Common myeloid progenitor, CD34-positive (primary cell): ENCODE measurements at regions not wholly inside any gene's neighbourhood (a gene's known extent, or its start where the extent isn't known, plus 50 kb on each side); places are given as distances from the start of the nearest gene placed in this dataset.

Source experiments
- CTCF ChIA-PET: fragments of 350-600 bp; sonication (Branson Sonifier 250); formaldehyde crosslinking; loops from one replicate; lab custom pipeline; 2021; ENCODE audit warnings: antibody characterized with exemption; lab: Charles Lee
- POLR2A ChIA-PET: fragments of 350-600 bp; sonication (Branson Sonifier 250); formaldehyde crosslinking; loops from one replicate; lab custom pipeline; 2021; ENCODE audit warnings: antibody characterized with exemption; lab: Charles Lee
- DNase-seq, 3 donors: peaks; one replicate each; pipeline versions ENCODE4 v3.0.0 to v3.0.0-alpha.2; 2013
- H3K27ac ChIP-seq, 2 experiments: 1 replicate in 1 of 2; 2 replicates in 1 of 2; pipeline ENCODE4 v1.7.0; 2013; ENCODE audit warnings: inconsistent platforms in 2 of 2, low read length in 2 of 2, mild to moderate bottlenecking in 2 of 2, low read depth in 1 of 2, moderate library complexity in 1 of 2; ENCODE audit not compliant: severe bottlenecking in 2 of 2, insufficient read depth in 1 of 2, poor library complexity in 1 of 2
- H3K27me3 ChIP-seq, 5 experiments: replicated peaks in 2 of 5; 1 replicate in 3 of 5; 2 replicates in 2 of 5; pipeline versions ENCODE4 v1.6.1 to v1.7.0; 2013; ENCODE audit warnings: low read length in 4 of 5, mild to moderate bottlenecking in 2 of 5, moderate library complexity in 2 of 5, inconsistent platforms in 1 of 5; ENCODE audit not compliant: insufficient read depth in 5 of 5, control insufficient read depth in 4 of 5
- H3K36me3 ChIP-seq, 4 experiments: 1 replicate in 2 of 4; 2 replicates in 2 of 4; pipeline versions ENCODE4 v1.6.1 to v1.7.0; 2013; ENCODE audit warnings: low read length in 3 of 4, control low read depth in 1 of 4, mild to moderate bottlenecking in 1 of 4; ENCODE audit not compliant: control insufficient read depth in 4 of 4, insufficient read depth in 4 of 4
- H3K4me1 ChIP-seq, 4 experiments: 1 replicate in 3 of 4; 2 replicates in 1 of 4; pipeline versions ENCODE4 v1.6.1 to v1.7.1; 2013; ENCODE audit warnings: low read length in 3 of 4, mild to moderate bottlenecking in 3 of 4, control low read depth in 1 of 4, inconsistent platforms in 1 of 4, moderate library complexity in 1 of 4; ENCODE audit not compliant: control insufficient read depth in 4 of 4, insufficient read depth in 4 of 4; ENCODE audit errors: control extremely low read depth in 1 of 4
- H3K4me3 ChIP-seq, 7 experiments: 1 replicate in 4 of 7; 2 replicates in 3 of 7; pipeline versions ENCODE4 v1.5.1 to v1.7.0; 2013; ENCODE audit warnings: mild to moderate bottlenecking in 7 of 7, low read length in 6 of 7, moderate library complexity in 6 of 7, inconsistent platforms in 2 of 7, low read depth in 2 of 7, control low read depth in 1 of 7; ENCODE audit not compliant: insufficient read depth in 4 of 7, control insufficient read depth in 1 of 7; ENCODE audit errors: extremely low read depth in 1 of 7
- H3K9me3 ChIP-seq, 5 experiments: 1 replicate in 4 of 5; 2 replicates in 1 of 5; pipeline versions ENCODE4 v1.6.1 to v1.7.1; 2013; ENCODE audit warnings: low read length in 4 of 5, mild to moderate bottlenecking in 2 of 5, inconsistent platforms in 1 of 5, low read depth in 1 of 5, moderate library complexity in 1 of 5; ENCODE audit not compliant: control insufficient read depth in 4 of 5, insufficient read depth in 2 of 5; ENCODE audit errors: control extremely low read depth in 1 of 5
- WGBS: methylation state at CpG from one replicate; pipeline ENCODE4 v1.1.5; 2013; ENCODE audit not compliant: insufficient coverage; 5-methylcytosine and 5-hydroxymethylcytosine counted together

DNA sequence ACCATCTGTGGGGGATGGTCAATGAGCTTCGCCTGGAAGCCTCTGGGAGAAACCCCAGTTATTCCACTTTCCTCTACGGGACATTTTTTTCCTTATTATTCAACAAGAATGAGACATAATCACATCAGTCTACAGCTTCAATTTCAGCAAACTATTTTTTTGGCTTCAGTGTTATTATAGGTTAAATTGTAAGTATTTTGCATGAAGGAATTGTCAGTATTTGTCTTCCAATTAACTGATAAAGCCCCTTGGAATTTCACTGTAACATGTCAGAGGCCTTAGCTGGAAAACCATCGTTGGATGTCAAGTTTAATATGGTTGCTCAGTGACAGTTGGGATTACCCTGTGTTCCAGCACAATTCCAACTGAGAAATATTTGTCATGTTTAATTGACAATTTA, 480.9 kb upstream of the CHST9 start:
- POLR2A ChIA-PET = no interaction called here
- Histone ChIP-seq H3K4me3 (no peak overlapping the region), H3K9me3 (no peaks in the 10 kb centered on the region), H3K27me3 (no peaks in the 10 kb centered on the region), H3K4me1 (no peaks in the 10 kb centered on the region), H3K36me3 (no peaks in the 10 kb centered on the region), H3K27ac (no peak overlapping the region)
- DNase-seq = no peak
- WGBS = 100% methylated on average over 1 of the region's 3 CpGs
- CTCF ChIA-PET = no interaction called here

DNA sequence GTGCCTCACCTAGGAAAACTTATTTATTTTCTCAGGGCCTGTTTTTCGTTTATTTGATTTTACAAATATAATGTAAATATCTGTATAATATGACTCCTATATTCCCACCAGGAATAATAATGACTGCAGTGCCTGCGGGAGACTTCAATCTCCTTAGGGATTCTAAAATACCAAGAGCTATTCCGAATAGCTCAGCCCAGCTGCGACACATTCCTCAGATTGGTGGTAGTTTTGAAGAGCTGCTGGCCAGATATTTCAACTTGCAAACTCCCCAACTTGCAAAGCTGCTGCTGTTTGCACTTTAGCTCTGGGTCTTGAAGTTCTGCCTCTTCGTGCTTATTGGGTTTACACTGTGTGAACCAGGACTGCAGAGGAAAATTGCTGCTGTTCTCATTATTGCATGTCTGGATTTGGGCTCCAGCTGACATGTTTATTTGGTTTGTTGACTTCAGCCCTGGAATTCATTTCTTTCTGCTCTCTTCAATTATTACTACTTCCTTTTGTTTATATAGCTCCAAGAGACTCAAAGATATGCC, 480.2 kb upstream of the CHST9 start:
- Histone ChIP-seq H3K4me3 (no peak overlapping the region), H3K27me3 (no peaks in the 10 kb centered on the region), H3K27ac (no peak overlapping the region), H3K9me3 (no peaks in the 10 kb centered on the region), H3K36me3 (no peaks in the 10 kb centered on the region), H3K4me1 (no peaks in the 10 kb centered on the region)
- CTCF ChIA-PET = no interaction called here
- no peak for DNase-seq
- POLR2A ChIA-PET = no interaction called here
- 80% methylated on average over 1 of the region's 5 CpGs for WGBS

DNA sequence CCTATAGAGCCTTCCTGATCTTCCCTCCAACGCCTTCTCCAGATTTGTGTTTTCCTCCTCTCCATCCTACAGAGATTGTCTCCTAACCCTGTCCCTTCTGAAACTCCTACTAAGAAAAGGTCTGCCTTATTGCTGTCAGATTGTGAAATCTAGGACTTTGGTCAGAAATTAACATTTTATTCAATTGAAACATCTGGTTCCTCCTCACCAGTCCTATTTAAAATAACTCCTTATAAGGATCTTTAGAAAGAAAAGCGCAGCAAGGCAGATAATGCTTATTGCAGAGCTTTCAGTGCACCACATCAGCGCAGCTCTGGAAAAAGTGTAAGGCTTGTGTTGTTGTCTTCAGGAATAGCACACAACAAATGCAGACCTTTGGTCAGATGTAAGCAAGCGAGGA, 477.8 kb upstream of the CHST9 start:
- CTCF ChIA-PET = interaction anchor here (1.1 kb wide), 2 partner anchors 12 to 22 kb away, joined by 3 read pairs; no protein-coding TSS in a partner anchor
- Histone ChIP-seq H3K36me3 (no peaks in the 10 kb centered on the region), H3K27ac (no peak overlapping the region), H3K4me1 (no peaks in the 10 kb centered on the region), H3K4me3 (no peak overlapping the region), H3K9me3 (no peaks in the 10 kb centered on the region), H3K27me3 (no peaks in the 10 kb centered on the region)
- 93% methylated on average over 3 of the region's 4 CpGs for WGBS
- DNase-seq = no peak
- POLR2A ChIA-PET = no interaction called here

DNA sequence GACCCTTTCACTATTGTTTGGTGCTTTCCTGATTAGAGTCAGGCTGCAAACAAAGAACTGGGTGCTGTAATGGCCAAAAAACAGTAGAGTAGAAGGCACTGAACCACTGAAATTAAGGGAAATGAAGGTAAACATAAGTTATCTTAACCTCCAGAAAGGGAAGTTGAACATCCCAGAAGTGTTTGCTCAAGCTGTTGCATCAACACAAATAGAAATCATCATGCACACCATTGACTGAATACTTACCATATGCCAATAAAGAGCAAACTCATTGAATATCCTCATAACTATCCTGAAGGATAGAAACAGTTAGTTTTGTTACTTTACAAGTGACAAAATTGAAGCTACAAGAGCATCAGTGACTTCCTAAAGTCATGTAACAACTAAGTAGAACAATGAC, 477.4 kb upstream of the CHST9 start:
- DNase-seq = no peak
- Histone ChIP-seq H3K27ac (no peak overlapping the region), H3K9me3 (no peaks in the 10 kb centered on the region), H3K4me3 (no peak overlapping the region), H3K4me1 (no peaks in the 10 kb centered on the region), H3K27me3 (no peaks in the 10 kb centered on the region), H3K36me3 (no peaks in the 10 kb centered on the region)
- ChIA-PET CTCF (interaction anchor here (1.1 kb wide), 2 partner anchors 11 to 22 kb away, joined by 3 read pairs; no protein-coding TSS in a partner anchor), POLR2A (no interaction called here)

DNA sequence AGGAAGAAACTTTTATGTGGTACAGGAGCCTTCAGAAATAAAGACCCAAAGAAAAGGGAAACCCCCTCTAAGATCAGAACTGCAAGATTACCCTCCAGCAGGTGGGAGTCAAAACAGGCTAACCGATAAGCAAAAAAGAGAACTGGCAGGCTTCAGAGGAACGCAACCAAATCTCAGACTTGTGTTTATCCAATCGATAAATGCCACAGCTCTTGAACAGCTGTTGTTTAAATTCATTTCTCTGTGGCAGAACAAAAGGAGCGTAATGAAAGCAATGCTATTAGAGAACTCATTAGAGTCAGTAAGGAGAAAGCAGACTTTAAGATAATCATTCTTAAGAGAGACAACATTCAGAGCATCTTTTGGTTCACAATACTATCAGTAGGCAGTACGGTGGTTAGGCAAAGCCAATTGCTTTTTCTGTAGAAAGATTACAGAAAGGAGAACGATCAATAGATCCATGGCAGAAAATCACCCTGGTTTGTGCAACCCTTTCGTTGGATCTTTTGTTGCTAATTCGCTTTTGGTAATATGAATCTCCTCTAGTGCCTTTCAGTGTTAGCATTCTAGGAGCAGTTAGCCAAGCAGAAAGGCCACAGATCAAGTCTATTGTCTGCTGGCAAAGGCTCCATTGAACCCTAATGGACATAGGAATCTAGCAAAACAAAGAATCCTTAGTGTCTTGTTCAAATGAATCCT, 476.4 kb upstream of the CHST9 start:
- ChIA-PET POLR2A (no interaction called here), CTCF (interaction anchor here (1.1 kb wide), 1 partner anchor 23 kb away, joined by 3 read pairs; no protein-coding TSS in a partner anchor)
- Histone ChIP-seq H3K9me3 (no peaks in the 10 kb centered on the region), H3K27me3 (no peaks in the 10 kb centered on the region), H3K36me3 (no peaks in the 10 kb centered on the region), H3K4me3 (no peak overlapping the region), H3K27ac (no peak overlapping the region), H3K4me1 (no peaks in the 10 kb centered on the region)
- no peak for DNase-seq
- 93% methylated on average over 7 of the region's 8 CpGs for WGBS

DNA sequence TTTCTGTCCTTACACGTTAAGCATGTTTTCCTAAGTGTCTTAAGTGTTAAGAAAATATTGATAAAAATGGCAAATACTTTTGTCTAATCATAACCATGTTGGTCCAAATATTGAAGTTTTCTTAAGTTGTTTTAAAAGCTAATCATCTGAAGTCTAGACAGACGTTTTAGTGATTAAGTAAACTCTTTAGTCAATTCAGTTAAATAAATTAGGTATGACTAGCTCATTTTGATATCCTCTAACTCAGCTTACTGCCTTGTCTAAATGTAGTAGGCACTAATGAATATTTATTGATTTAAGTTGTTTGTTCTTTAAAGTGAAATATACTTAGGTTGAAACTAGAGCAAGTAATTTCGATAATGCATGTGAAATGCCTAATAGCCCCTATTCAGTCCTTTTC, 471.8 kb upstream of the CHST9 start:
- H3K27ac ChIP-seq = no peak overlapping the region
- H3K36me3 ChIP-seq = no peaks in the 10 kb centered on the region
- ChIA-PET CTCF (no interaction called here), POLR2A (no interaction called here)
- H3K27me3 ChIP-seq = no peaks in the 10 kb centered on the region
- no peak overlapping the region for H3K4me3 ChIP-seq
- no peak for DNase-seq
- no CpG with 5 or more reads among the region's 3 CpGs for WGBS
- H3K9me3 ChIP-seq = no peaks in the 10 kb centered on the region
- H3K4me1 ChIP-seq = no peaks in the 10 kb centered on the region

DNA sequence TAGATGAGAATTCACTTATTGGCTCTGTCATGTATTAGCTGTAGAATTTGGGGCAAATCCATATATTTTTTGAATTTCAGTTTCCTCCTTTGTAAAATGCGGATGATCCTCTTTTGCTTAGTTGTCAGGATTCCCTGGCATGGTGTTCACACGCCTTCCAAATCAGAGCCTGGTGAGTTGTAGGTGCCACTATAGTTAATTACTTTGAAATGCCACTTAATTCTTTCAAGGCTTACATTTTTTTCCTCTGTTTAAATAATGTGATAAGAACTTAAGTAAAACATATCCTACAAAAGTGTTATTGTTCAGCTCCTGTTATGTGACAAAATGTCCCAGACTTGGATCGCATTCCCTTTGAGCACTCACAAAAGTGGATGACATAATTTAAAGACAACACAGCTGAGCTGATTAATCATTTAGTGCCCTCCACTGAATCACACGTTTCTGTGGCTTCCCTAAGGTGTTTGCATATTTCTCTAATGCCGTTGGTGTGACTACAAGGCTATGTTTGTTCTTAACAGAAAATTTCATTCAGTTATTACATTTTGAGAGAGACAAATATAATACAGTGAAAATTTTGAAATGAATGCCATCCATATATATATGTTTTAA, 471.2 kb upstream of the CHST9 start:
- no peak for DNase-seq
- H3K36me3 ChIP-seq = no peaks in the 10 kb centered on the region
- H3K4me1 ChIP-seq = no peaks in the 10 kb centered on the region
- ChIA-PET POLR2A (no interaction called here), CTCF (no interaction called here)
- H3K27ac ChIP-seq = no peak overlapping the region
- H3K27me3 ChIP-seq = no peaks in the 10 kb centered on the region
- WGBS = 74% methylated on average over 3 of the region's 5 CpGs
- H3K9me3 ChIP-seq = no peaks in the 10 kb centered on the region
- H3K4me3 ChIP-seq = no peak overlapping the region
